ENCODE measurements at regions not wholly inside any gene's neighbourhood (a gene's known extent, or its start where the extent isn't known, plus 50 kb on each side); places are given as distances from the start of the nearest gene placed in this dataset.
"Not testable (repeated sequence)": the region's sequence is repeated elsewhere in the genome, so short reads cannot be mapped to it uniquely, and the experiment has no call there.

- Histone ChIP-seq H3K36me3 (ENCODE audit: control insufficient read depth, insufficient read depth, low read length) (no peaks in the 10 kb centered on the region), H3K27me3 (ENCODE audit: control insufficient read depth, insufficient read depth, low read length) (0 out of 2 replicates have a peak, but pooled peaks cover 3% of the 10 kb centered on the region), H3K4me3 (ENCODE audit: low read depth, low read length) (no peak overlapping the region)
- POLR2A ChIA-PET = no interaction called here
- no peak for DNase-seq (ENCODE audit: low read depth)
- TF ChIP-seq, protein P1, sequence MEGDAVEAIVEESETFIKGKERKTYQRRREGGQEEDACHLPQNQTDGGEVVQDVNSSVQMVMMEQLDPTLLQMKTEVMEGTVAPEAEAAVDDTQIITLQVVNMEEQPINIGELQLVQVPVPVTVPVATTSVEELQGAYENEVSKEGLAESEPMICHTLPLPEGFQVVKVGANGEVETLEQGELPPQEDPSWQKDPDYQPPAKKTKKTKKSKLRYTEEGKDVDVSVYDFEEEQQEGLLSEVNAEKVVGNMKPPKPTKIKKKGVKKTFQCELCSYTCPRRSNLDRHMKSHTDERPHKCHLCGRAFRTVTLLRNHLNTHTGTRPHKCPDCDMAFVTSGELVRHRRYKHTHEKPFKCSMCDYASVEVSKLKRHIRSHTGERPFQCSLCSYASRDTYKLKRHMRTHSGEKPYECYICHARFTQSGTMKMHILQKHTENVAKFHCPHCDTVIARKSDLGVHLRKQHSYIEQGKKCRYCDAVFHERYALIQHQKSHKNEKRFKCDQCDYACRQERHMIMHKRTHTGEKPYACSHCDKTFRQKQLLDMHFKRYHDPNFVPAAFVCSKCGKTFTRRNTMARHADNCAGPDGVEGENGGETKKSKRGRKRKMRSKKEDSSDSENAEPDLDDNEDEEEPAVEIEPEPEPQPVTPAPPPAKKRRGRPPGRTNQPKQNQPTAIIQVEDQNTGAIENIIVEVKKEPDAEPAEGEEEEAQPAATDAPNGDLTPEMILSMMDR (IDR thresholded peaks at IDR 0.05; ENCODE audit: insufficient read depth, low read depth, low read length) = no peak
- CTCF ChIA-PET = no interaction called here
Measured at GRCh38 chr1:223041481-223041880, 101.6 kb downstream of the TLR5 start.

- ChIA-PET POLR2A (no interaction called here), CTCF (no interaction called here)
- TF ChIP-seq, protein P1 (IDR thresholded peaks at IDR 0.05; ENCODE audit: insufficient read depth, low read depth, low read length) = no peak
- DNase-seq (ENCODE audit: low read depth) = no peak
- Histone ChIP-seq H3K36me3 (ENCODE audit: control insufficient read depth, insufficient read depth, low read length) (no peaks in the 10 kb centered on the region), H3K27me3 (ENCODE audit: control insufficient read depth, insufficient read depth, low read length) (0 out of 2 replicates have a peak, but pooled peaks cover under 1% of the 10 kb centered on the region), H3K4me3 (ENCODE audit: low read depth, low read length) (no peak overlapping the region)
Measured at GRCh38 chr1:223045164-223045957, 97.7 kb downstream of the TLR5 start.

DNA sequence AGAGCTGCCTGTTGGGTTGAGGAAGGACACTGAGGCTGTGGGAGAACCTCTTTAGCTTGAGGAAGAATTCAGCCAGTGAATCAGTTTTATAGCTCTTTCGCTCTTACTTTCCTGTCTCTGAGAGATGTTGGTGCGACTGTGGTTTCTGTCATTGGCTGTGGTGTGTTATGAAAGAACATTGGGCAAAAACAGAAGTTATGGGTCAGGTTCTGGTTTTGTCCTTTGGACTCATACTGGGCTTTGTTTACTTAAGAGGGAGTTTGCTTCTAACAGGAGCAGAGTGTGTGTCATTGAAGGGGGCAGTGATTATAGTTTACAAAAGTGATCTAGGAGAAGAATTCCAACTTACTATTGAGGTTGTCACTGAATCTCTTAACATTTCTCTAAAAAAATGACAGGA is 97.0 kb downstream of the TLR5 start:
- TF ChIP-seq, protein P1 (IDR thresholded peaks at IDR 0.05; ENCODE audit: insufficient read depth, low read depth, low read length) = no peak
- Histone ChIP-seq H3K36me3 (ENCODE audit: control insufficient read depth, insufficient read depth, low read length) (no peaks in the 10 kb centered on the region), H3K27me3 (ENCODE audit: control insufficient read depth, insufficient read depth, low read length) (no peaks in the 10 kb centered on the region), H3K4me3 (ENCODE audit: low read depth, low read length) (no peak overlapping the region)
- POLR2A ChIA-PET = no interaction called here
- CTCF ChIA-PET = no interaction called here
- no peak for DNase-seq (ENCODE audit: low read depth)

GRCh38 chr1:223046463-223046862 is 96.6 kb downstream of the TLR5 start:
- H3K4me3 ChIP-seq (ENCODE audit: low read depth, low read length); H3K27me3 ChIP-seq (ENCODE audit: control insufficient read depth, insufficient read depth, low read length); POLR2A ChIA-PET; H3K36me3 ChIP-seq (ENCODE audit: control insufficient read depth, insufficient read depth, low read length); DNase-seq (ENCODE audit: low read depth); CTCF ChIA-PET: not testable (repeated sequence)

GRCh38 chr1:223048026-223048425 is 95.0 kb downstream of the TLR5 start:
- TF ChIP-seq, protein P1 (IDR thresholded peaks at IDR 0.05; ENCODE audit: insufficient read depth, low read depth, low read length) = no peak
- Histone ChIP-seq H3K27me3 (ENCODE audit: control insufficient read depth, insufficient read depth, low read length) (no peaks in the 10 kb centered on the region), H3K36me3 (ENCODE audit: control insufficient read depth, insufficient read depth, low read length) (no peaks in the 10 kb centered on the region), H3K4me3 (ENCODE audit: low read depth, low read length) (no peak overlapping the region)
- ChIA-PET POLR2A (no interaction called here), CTCF (interaction anchor here (0.9 to 1.0 kb wide), 2 partner anchors 13 to 20 kb away, joined by 4 to 5 read pairs; no protein-coding TSS in a partner anchor)
- DNase-seq (ENCODE audit: low read depth) = no peak

DNA sequence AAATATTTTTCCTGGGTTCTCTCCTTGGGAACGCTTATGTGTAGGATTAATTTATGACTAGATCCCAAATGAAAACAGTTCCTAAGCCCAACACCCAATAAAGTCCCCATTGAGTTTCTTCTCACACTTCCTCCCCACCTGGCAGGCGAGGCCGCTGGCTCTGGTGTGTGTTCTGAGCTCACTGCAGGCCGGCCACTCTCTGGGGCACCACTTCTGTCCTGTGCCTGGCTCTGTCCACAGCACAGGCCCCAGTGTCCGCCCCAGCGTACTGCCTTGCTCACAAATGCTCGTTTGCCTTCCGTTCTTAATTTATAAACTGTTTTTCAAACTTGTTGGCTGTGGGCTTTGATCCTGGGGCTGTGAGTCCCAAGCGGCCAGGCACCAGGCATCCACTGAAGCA is 90.6 kb downstream of the TLR5 start:
- Histone ChIP-seq H3K36me3 (ENCODE audit: control insufficient read depth, insufficient read depth, low read length) (no peaks in the 10 kb centered on the region), H3K27me3 (ENCODE audit: control insufficient read depth, insufficient read depth, low read length) (peaks cover 3% of the 10 kb centered on the region; the same call in 1 of the 2 replicates), H3K4me3 (ENCODE audit: low read depth, low read length) (no peak overlapping the region)
- ChIA-PET CTCF (no interaction called here), POLR2A (no interaction called here)
- no peak for DNase-seq (ENCODE audit: low read depth)
- TF ChIP-seq, protein P1 (IDR thresholded peaks at IDR 0.05; ENCODE audit: insufficient read depth, low read depth, low read length) = no peak

Measured in BJ (cell line).